Neural progenitor cell (in vitro differentiated cells): ENCODE measurements at regions not wholly inside any gene's neighbourhood (a gene's known extent, or its start where the extent isn't known, plus 50 kb on each side); places are given as distances from the start of the nearest gene placed in this dataset.

ENCODE experiments used
- DNase-seq: peaks from one replicate; pipeline ENCODE4 v3.0.0-alpha.2; 2016; ENCODE audit warnings: low spot score
- H2AFZ ChIP-seq: fragments of 200-600 bp; sonication (generic); replicated peaks from 2 replicates; pipeline ENCODE4 v1.6.1; 2016; ENCODE audit warnings: antibody characterized with exemption
- H3F3A ChIP-seq: fragments of 200-600 bp; sonication (generic); 2 replicates; pipeline ENCODE4 v1.6.1; 2016; ENCODE audit warnings: antibody characterized with exemption, low read depth
- H3K27ac ChIP-seq: fragments of 200-600 bp; sonication (generic); 2 replicates; pipeline ENCODE4 v1.5.1; 2016; ENCODE audit warnings: mild to moderate bottlenecking
- H3K27me3 ChIP-seq: fragments of 200-600 bp; sonication (generic); 2 replicates; pipeline ENCODE4 v1.6.1; 2016; ENCODE audit warnings: mild to moderate bottlenecking, moderate library complexity
- H3K36me3 ChIP-seq: fragments of 200-600 bp; sonication (generic); 2 replicates; pipeline ENCODE4 v1.5.1; 2016
- H3K4me1 ChIP-seq: fragments of 200-600 bp; sonication (generic); 2 replicates; pipeline ENCODE4 v1.6.1; 2016; ENCODE audit warnings: mixed run types
- H3K4me2 ChIP-seq: fragments of 200-600 bp; sonication (generic); 2 replicates; pipeline ENCODE4 v1.6.1; 2016
- H3K4me3 ChIP-seq: fragments of 200-600 bp; sonication (generic); 2 replicates; pipeline ENCODE4 v1.5.1; 2016
- H3K79me2 ChIP-seq: fragments of 200-600 bp; sonication (generic); 2 replicates; pipeline ENCODE4 v1.6.1; 2016; ENCODE audit warnings: low read depth
- H3K9ac ChIP-seq: fragments of 200-600 bp; sonication (generic); 2 replicates; pipeline ENCODE4 v1.6.1; 2016
- H3K9me3 ChIP-seq: fragments of 200-600 bp; sonication (generic); 2 replicates; pipeline ENCODE4 v1.5.1; 2016; ENCODE audit warnings: low read depth
- H4K20me1 ChIP-seq: fragments of 200-600 bp; sonication (generic); 2 replicates; pipeline ENCODE4 v1.6.1; 2016; ENCODE audit warnings: low read depth
- H3K27ac Mint-ChIP-seq: 3 replicates; pipeline ENCODE4 v1.8.0; 2021; ENCODE audit warnings: mixed read lengths
- H3K27me3 Mint-ChIP-seq: 2 replicates; pipeline ENCODE4 v1.8.0; 2022; ENCODE audit warnings: low read depth, mild to moderate bottlenecking, inconsistent platforms, moderate library complexity, mixed read lengths; ENCODE audit not compliant: insufficient read depth
- H3K36me3 Mint-ChIP-seq: 3 replicates; pipeline ENCODE4 v1.8.0; 2021; ENCODE audit warnings: mixed read lengths
- H3K4me1 Mint-ChIP-seq: 3 replicates; pipeline ENCODE4 v1.8.0; 2021; ENCODE audit warnings: mixed read lengths
- H3K4me3 Mint-ChIP-seq: 3 replicates; pipeline ENCODE4 v1.8.0; 2021; ENCODE audit warnings: mild to moderate bottlenecking, moderate library complexity, mixed read lengths
- H3K9me3 Mint-ChIP-seq: 3 replicates; pipeline ENCODE4 v1.8.0; 2020; ENCODE audit warnings: mixed read lengths
- EZH2 ChIP-seq: fragments of 200-600 bp; sonication (generic); IDR thresholded peaks from 2 replicates; pipeline ENCODE4 v1.6.1; 2017; ENCODE audit warnings: antibody characterized with exemption, mild to moderate bottlenecking, moderate library complexity
- EZH2phosphoT487 ChIP-seq: fragments of 200-600 bp; sonication (generic); IDR thresholded peaks from 2 replicates; pipeline ENCODE4 v1.6.1; 2017; ENCODE audit warnings: antibody characterized with exemption
- TF ChIP-seq, protein P1 (sequence below): fragments of 200-600 bp; sonication (generic); IDR thresholded peaks from 2 replicates; pipeline ENCODE4 v1.5.1; 2017; ENCODE audit warnings: antibody characterized with exemption, mild to moderate bottlenecking

GRCh38 chr11:29584342-29584741, 432.5 kb downstream of the KCNA4 start:
- no peak for TF ChIP-seq EZH2
- TF ChIP-seq EZH2phosphoT487: no peak
- TF ChIP-seq, protein P1, sequence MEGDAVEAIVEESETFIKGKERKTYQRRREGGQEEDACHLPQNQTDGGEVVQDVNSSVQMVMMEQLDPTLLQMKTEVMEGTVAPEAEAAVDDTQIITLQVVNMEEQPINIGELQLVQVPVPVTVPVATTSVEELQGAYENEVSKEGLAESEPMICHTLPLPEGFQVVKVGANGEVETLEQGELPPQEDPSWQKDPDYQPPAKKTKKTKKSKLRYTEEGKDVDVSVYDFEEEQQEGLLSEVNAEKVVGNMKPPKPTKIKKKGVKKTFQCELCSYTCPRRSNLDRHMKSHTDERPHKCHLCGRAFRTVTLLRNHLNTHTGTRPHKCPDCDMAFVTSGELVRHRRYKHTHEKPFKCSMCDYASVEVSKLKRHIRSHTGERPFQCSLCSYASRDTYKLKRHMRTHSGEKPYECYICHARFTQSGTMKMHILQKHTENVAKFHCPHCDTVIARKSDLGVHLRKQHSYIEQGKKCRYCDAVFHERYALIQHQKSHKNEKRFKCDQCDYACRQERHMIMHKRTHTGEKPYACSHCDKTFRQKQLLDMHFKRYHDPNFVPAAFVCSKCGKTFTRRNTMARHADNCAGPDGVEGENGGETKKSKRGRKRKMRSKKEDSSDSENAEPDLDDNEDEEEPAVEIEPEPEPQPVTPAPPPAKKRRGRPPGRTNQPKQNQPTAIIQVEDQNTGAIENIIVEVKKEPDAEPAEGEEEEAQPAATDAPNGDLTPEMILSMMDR: no peak
- Histone ChIP-seq H4K20me1 (no peaks in the 10 kb centered on the region), H2AFZ (no peak overlapping the region), H3K27me3 (no peaks in the 10 kb centered on the region), H3K9me3 (no peaks in the 10 kb centered on the region), H3F3A (no peaks in the 10 kb centered on the region), H3K4me1 (no peaks in the 10 kb centered on the region), H3K9ac (no peak overlapping the region), H3K79me2 (no peaks in the 10 kb centered on the region), H3K4me2 (no peak overlapping the region), H3K36me3 (no peaks in the 10 kb centered on the region), H3K27ac (no peak overlapping the region), H3K4me3 (no peak overlapping the region)
- no peaks in the 10 kb centered on the region for H3K36me3 Mint-ChIP-seq
- H3K4me3 Mint-ChIP-seq: no peak overlapping the region
- H3K27ac Mint-ChIP-seq: no peak overlapping the region
- H3K9me3 Mint-ChIP-seq: peaks cover 4% of the 10 kb centered on the region
- no peaks in the 10 kb centered on the region for H3K27me3 Mint-ChIP-seq
- no peak for DNase-seq
- H3K4me1 Mint-ChIP-seq: no peaks in the 10 kb centered on the region

DNA sequence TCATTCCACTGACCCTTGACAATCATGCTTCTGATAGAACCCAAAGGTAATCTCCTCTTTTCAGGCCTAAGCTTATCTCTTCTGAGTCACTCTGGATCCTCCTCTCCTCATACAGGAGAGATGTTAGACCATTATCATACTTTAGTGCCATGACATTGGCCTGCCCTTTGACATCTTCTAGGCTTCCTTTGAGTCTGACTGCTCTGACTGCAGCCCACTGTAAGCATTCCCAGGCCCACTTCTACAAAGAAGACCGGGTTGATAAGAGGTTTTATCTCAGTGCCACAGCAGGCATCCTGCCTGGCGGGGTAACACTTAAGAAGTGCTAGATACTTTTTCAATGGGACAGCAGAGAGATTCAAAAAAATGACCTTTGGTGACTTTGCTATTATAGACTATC, 438.0 kb downstream of the KCNA4 start:
- H3K27me3 Mint-ChIP-seq: no peaks in the 10 kb centered on the region
- Histone ChIP-seq H3K79me2 (no peaks in the 10 kb centered on the region), H3K36me3 (no peaks in the 10 kb centered on the region), H4K20me1 (no peaks in the 10 kb centered on the region), H3K4me1 (no peaks in the 10 kb centered on the region), H3K27me3 (no peaks in the 10 kb centered on the region), H2AFZ (no peak overlapping the region), H3F3A (no peaks in the 10 kb centered on the region), H3K4me3 (no peak overlapping the region), H3K9me3 (no peaks in the 10 kb centered on the region), H3K4me2 (no peak overlapping the region), H3K27ac (no peak overlapping the region), H3K9ac (no peak overlapping the region)
- no peaks in the 10 kb centered on the region for H3K36me3 Mint-ChIP-seq
- no peak overlapping the region for H3K4me3 Mint-ChIP-seq
- peaks cover 4% of the 10 kb centered on the region for H3K9me3 Mint-ChIP-seq
- H3K4me1 Mint-ChIP-seq: peaks cover under 1% of the 10 kb centered on the region
- no peak overlapping the region for H3K27ac Mint-ChIP-seq
- TF ChIP-seq EZH2phosphoT487 (no peak), EZH2 (no peak)
- TF ChIP-seq, protein P1: no peak
- no peak for DNase-seq

DNA sequence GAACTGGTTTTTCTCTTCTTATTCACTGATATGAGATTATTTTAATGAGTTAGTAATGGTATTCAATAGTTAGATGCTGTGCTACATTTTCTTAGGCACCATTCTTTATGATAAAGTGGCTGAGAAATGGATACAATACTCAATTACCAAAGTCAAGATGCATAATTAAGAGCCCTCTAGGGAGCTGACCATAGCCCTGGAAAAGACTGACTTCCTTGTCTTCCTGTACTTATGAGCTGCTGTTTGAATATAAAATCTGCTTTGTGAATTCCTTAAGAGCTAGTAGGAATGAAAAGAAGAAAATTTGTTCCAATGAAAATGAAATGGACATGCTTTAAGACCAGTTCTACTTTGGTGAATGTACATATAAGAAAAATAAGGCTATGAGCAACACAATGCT, 452.3 kb downstream of the KCNA4 start:
- Histone ChIP-seq H3K4me1 (peaks cover 5% of the 10 kb centered on the region), H3K9ac (no peak overlapping the region), H3K27me3 (no peaks in the 10 kb centered on the region), H4K20me1 (no peaks in the 10 kb centered on the region), H2AFZ (no peak overlapping the region), H3K4me3 (no peak overlapping the region), H3F3A (no peaks in the 10 kb centered on the region), H3K36me3 (no peaks in the 10 kb centered on the region), H3K4me2 (no peak overlapping the region), H3K79me2 (no peaks in the 10 kb centered on the region), H3K27ac (no peak overlapping the region), H3K9me3 (no peaks in the 10 kb centered on the region)
- Mint-ChIP-seq H3K4me1 (no peaks in the 10 kb centered on the region), H3K9me3 (no peaks in the 10 kb centered on the region), H3K36me3 (no peaks in the 10 kb centered on the region), H3K27me3 (no peaks in the 10 kb centered on the region), H3K27ac (no peak overlapping the region), H3K4me3 (no peak overlapping the region)
- no peak for TF ChIP-seq EZH2phosphoT487
- TF ChIP-seq EZH2: no peak
- TF ChIP-seq, protein P1: no peak
- DNase-seq: no peak

- Histone ChIP-seq H3K4me1 (peaks cover 5% of the 10 kb centered on the region), H3F3A (no peaks in the 10 kb centered on the region), H2AFZ (no peak overlapping the region), H3K27ac (no peak overlapping the region), H3K36me3 (no peaks in the 10 kb centered on the region), H3K4me2 (no peak overlapping the region), H3K27me3 (no peaks in the 10 kb centered on the region), H3K79me2 (no peaks in the 10 kb centered on the region), H3K9me3 (no peaks in the 10 kb centered on the region), H3K4me3 (no peak overlapping the region), H4K20me1 (no peaks in the 10 kb centered on the region), H3K9ac (no peak overlapping the region)
- Mint-ChIP-seq H3K4me1 (no peaks in the 10 kb centered on the region), H3K9me3 (no peaks in the 10 kb centered on the region), H3K27me3 (no peaks in the 10 kb centered on the region), H3K27ac (no peak overlapping the region), H3K4me3 (no peak overlapping the region), H3K36me3 (no peaks in the 10 kb centered on the region)
- TF ChIP-seq, protein P1: no peak
- TF ChIP-seq EZH2: no peak
- TF ChIP-seq EZH2phosphoT487: no peak
- DNase-seq: peak; percentile 56
Measured at GRCh38 chr11:29562183-29562582, 454.6 kb downstream of the KCNA4 start.
